ENCODE measurements at regions not wholly inside any gene's neighbourhood (a gene's known extent, or its start where the extent isn't known, plus 50 kb on each side); places are given as distances from the start of the nearest gene placed in this dataset.
A peak's percentile ranks its signal among the peaks of the same experiment; 100 is the strongest.

DNA sequence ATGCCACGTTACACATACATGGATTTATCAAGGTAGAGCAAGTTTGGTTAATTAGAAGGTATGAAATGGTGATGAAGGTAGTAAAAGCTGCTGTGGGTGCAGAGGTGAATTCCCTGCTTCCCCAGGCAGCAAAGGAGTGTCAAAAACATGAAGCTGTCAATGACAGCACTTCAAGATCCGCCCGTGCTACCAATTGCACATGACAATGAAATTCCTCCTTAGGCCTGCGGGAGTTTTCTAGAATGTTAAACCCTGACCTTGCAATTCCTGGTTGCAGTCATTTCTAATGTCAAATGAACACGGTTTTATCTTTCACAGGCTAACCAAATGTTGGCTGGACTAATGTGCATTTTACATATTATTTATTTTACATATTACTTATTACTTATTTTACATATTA lies 67.7 kb upstream of the LSM14A start:
- Histone ChIP-seq H3K27ac (ENCODE audit: low read depth in 1 of 2, low read length in 2 of 2) (no peak overlapping the region), H4K20me1 (ENCODE audit: insufficient read depth, low read length) (no peaks in the 10 kb centered on the region), H3K27me3 (ENCODE audit: control insufficient read depth in 2 of 2, insufficient read depth in 2 of 2, low read length in 2 of 2) (no peaks in the 10 kb centered on the region), H3K4me1 (ENCODE audit: control insufficient read depth in 1 of 2, insufficient read depth in 2 of 2, low read length in 2 of 2) (peaks cover 2 to 5% of the 10 kb centered on the region in 2 donors), H3K4me2 (replicated peaks; ENCODE audit: extremely low read depth, low read length, poor library complexity, severe bottlenecking) (no peak overlapping the region), H3K4me3 (replicated peaks in 1 of 3; ENCODE audit: low read depth in 2 of 3, low read length in 3 of 3) (no peak overlapping the region), H3K9me3 (replicated peaks in 1 of 2; ENCODE audit: control insufficient read depth in 1 of 2, insufficient read depth in 1 of 2, low read length in 2 of 2) (no peaks in the 10 kb centered on the region), H3K9ac (ENCODE audit: insufficient read depth, low read length, poor library complexity, severe bottlenecking) (no peak overlapping the region), H3K36me3 (replicated peaks in 1 of 2; ENCODE audit: control insufficient read depth in 1 of 2, insufficient read depth in 2 of 2, low read length in 2 of 2) (no peaks in the 10 kb centered on the region), H3K79me2 (ENCODE audit: insufficient read depth, low read length) (no peaks in the 10 kb centered on the region), H2AFZ (ENCODE audit: insufficient read depth, low read depth, low read length, poor library complexity, severe bottlenecking) (peak overlapping the region; percentile 8)
- 35% methylated on average over 4 of the region's 5 CpGs for WGBS (ENCODE audit: insufficient coverage)
- DNase-seq: no peak
- peaks cover 6 to 12% (median 10%) of the 10 kb centered on the region in 3 donors for H3K27me3 Mint-ChIP-seq (ENCODE audit: low read depth in 3 of 3)
- H3K4me3 Mint-ChIP-seq: no peak overlapping the region
- H3K4me1 Mint-ChIP-seq: peaks cover 4% of the 10 kb centered on the region
- TF ChIP-seq, protein P1, sequence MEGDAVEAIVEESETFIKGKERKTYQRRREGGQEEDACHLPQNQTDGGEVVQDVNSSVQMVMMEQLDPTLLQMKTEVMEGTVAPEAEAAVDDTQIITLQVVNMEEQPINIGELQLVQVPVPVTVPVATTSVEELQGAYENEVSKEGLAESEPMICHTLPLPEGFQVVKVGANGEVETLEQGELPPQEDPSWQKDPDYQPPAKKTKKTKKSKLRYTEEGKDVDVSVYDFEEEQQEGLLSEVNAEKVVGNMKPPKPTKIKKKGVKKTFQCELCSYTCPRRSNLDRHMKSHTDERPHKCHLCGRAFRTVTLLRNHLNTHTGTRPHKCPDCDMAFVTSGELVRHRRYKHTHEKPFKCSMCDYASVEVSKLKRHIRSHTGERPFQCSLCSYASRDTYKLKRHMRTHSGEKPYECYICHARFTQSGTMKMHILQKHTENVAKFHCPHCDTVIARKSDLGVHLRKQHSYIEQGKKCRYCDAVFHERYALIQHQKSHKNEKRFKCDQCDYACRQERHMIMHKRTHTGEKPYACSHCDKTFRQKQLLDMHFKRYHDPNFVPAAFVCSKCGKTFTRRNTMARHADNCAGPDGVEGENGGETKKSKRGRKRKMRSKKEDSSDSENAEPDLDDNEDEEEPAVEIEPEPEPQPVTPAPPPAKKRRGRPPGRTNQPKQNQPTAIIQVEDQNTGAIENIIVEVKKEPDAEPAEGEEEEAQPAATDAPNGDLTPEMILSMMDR (IDR thresholded peaks at IDR 0.05): no peak
- no peak overlapping the region for H3K27ac Mint-ChIP-seq
- H3K9me3 Mint-ChIP-seq: no peaks in the 10 kb centered on the region
- intact Hi-C loops (cut with micrococcal nuclease): no loop called here
- H3K36me3 Mint-ChIP-seq: no peaks in the 10 kb centered on the region

DNA sequence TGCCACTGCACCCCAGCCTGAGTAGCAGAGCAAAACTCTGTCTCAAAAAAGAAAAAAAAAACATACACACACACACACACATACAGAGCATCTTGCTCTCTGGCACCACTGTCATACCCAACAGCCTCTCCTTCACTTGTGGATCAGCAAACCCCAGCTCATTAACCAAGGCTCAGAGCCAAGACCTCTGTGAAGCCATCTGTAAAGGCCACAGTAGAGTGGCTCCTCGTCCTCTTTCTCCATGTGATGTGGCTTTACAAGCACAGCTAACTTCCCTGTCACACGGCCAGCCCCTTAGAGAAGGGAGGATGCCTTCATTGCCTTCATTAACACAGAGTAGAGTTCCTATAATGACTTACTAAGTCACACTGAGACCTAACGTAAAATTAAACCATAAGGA lies 62.7 kb upstream of the LSM14A start:
- 20% methylated on average over 1 of the region's 3 CpGs for WGBS (ENCODE audit: insufficient coverage)
- no peak overlapping the region for H3K4me2 ChIP-seq (replicated peaks; ENCODE audit: extremely low read depth, low read length, poor library complexity, severe bottlenecking)

More for the DNA sequence above, 62.7 kb upstream of the LSM14A start:
- Mint-ChIP-seq H3K27me3 (ENCODE audit: low read depth in 3 of 3) (peaks cover 2 to 9% (median 4%) of the 10 kb centered on the region in 3 donors), H3K4me3 (no peak overlapping the region), H3K27ac (no peak overlapping the region), H3K9me3 (no peaks in the 10 kb centered on the region), H3K36me3 (no peaks in the 10 kb centered on the region), H3K4me1 (no peaks in the 10 kb centered on the region)
- DNase-seq: no peak
- no peak overlapping the region for H3K4me3 ChIP-seq (replicated peaks in 1 of 3; ENCODE audit: low read depth in 2 of 3, low read length in 3 of 3)
- TF ChIP-seq, protein P1 (IDR thresholded peaks at IDR 0.05): no peak
- H3K4me1 ChIP-seq (ENCODE audit: control insufficient read depth in 1 of 2, insufficient read depth in 2 of 2, low read length in 2 of 2): no peaks in the 10 kb centered on the region
- H4K20me1 ChIP-seq (ENCODE audit: insufficient read depth, low read length): no peaks in the 10 kb centered on the region
- no peaks in the 10 kb centered on the region for H3K9me3 ChIP-seq (replicated peaks in 1 of 2; ENCODE audit: control insufficient read depth in 1 of 2, insufficient read depth in 1 of 2, low read length in 2 of 2)
- intact Hi-C loops (cut with micrococcal nuclease): no loop called here
- H3K36me3 ChIP-seq (replicated peaks in 1 of 2; ENCODE audit: control insufficient read depth in 1 of 2, insufficient read depth in 2 of 2, low read length in 2 of 2): no peaks in the 10 kb centered on the region
- H2AFZ ChIP-seq (ENCODE audit: insufficient read depth, low read depth, low read length, poor library complexity, severe bottlenecking): no peak overlapping the region
- no peaks in the 10 kb centered on the region for H3K79me2 ChIP-seq (ENCODE audit: insufficient read depth, low read length)
- no peak overlapping the region for H3K27ac ChIP-seq (ENCODE audit: low read depth in 1 of 2, low read length in 2 of 2)
- H3K27me3 ChIP-seq (ENCODE audit: control insufficient read depth in 2 of 2, insufficient read depth in 2 of 2, low read length in 2 of 2): no peaks in the 10 kb centered on the region
- H3K9ac ChIP-seq (ENCODE audit: insufficient read depth, low read length, poor library complexity, severe bottlenecking): no peak overlapping the region
